ENCODE measurements at regions not wholly inside any gene's neighbourhood (a gene's known extent, or its start where the extent isn't known, plus 50 kb on each side); places are given as distances from the start of the nearest gene placed in this dataset.

- TF ChIP-seq GATA2 (IDR thresholded peaks at IDR 0.05; ENCODE audit: low read depth, low read length) (no peak), GATA3 (IDR thresholded peaks at IDR 0.05; ENCODE audit: low read depth, low read length) (no peak)
These were observed 204.9 kb upstream of the MAGEB2 start for GRCh38 chrX:30010471-30010870.

Data from SH-SY5Y (cell line).